GM13976 (cell line): ENCODE measurements at regions not wholly inside any gene's neighbourhood (a gene's known extent, or its start where the extent isn't known, plus 50 kb on each side); places are given as distances from the start of the nearest gene placed in this dataset.

Experiments
- DNase-seq: peaks from one replicate; pipeline ENCODE4 v3.0.0; 2012; ENCODE audit warnings: low spot score
- CTCF ChIP-seq: IDR thresholded peaks from 2 replicates; pipeline ENCODE4 v1.5.1; 2012; ENCODE audit warnings: borderline replicate concordance, mild to moderate bottlenecking; ENCODE audit not compliant: insufficient read depth; ENCODE audit errors: extremely low read depth, missing control alignments, control extremely low read depth
- in situ Hi-C: fragments of 300-500 bp; cut with MboI; formaldehyde crosslinking; loops from one replicate; pipeline ENCODE4 v1.12.0; 2022; ENCODE audit warnings: low sequenced_read_pairs, mixed read lengths, inconsistent platforms; ENCODE audit not compliant: unreplicated experiment

- in situ Hi-C loops = no loop called here
- TF ChIP-seq CTCF = no peak
- no peak for DNase-seq
Observed at GRCh38 chr10:131840788-131841118, 60.1 kb upstream of the PPP2R2D start.

GRCh38 chr10:131841131-131841660, 59.6 kb upstream of the PPP2R2D start:
- in situ Hi-C loops = no loop called here
- DNase-seq = no peak
- no peak for TF ChIP-seq CTCF

GRCh38 chr10:131841661-131842139, 59.1 kb upstream of the PPP2R2D start:
- in situ Hi-C loops = no loop called here
- DNase-seq = no peak
- no peak for TF ChIP-seq CTCF

GRCh38 chr10:131842351-131843088, 58.3 kb upstream of the PPP2R2D start:
- DNase-seq = no peak
- in situ Hi-C loops = no loop called here
- no peak for TF ChIP-seq CTCF

GRCh38 chr10:131843089-131843595, 57.7 kb upstream of the PPP2R2D start:
- no peak for TF ChIP-seq CTCF
- no peak for DNase-seq
- in situ Hi-C loops = no loop called here

- no peak for DNase-seq
- in situ Hi-C loops = no loop called here
- TF ChIP-seq CTCF = no peak
Observed at GRCh38 chr10:131843881-131844284, 56.9 kb upstream of the PPP2R2D start.

GRCh38 chr10:131844529-131845084, 56.2 kb upstream of the PPP2R2D start:
- no peak for DNase-seq
- in situ Hi-C loops = no loop called here
- no peak for TF ChIP-seq CTCF
